ENCODE measurements at regions not wholly inside any gene's neighbourhood (a gene's known extent, or its start where the extent isn't known, plus 50 kb on each side); places are given as distances from the start of the nearest gene placed in this dataset.
"Not testable (repeated sequence)": the region's sequence is repeated elsewhere in the genome, so short reads cannot be mapped to it uniquely, and the experiment has no call there.

DNA sequence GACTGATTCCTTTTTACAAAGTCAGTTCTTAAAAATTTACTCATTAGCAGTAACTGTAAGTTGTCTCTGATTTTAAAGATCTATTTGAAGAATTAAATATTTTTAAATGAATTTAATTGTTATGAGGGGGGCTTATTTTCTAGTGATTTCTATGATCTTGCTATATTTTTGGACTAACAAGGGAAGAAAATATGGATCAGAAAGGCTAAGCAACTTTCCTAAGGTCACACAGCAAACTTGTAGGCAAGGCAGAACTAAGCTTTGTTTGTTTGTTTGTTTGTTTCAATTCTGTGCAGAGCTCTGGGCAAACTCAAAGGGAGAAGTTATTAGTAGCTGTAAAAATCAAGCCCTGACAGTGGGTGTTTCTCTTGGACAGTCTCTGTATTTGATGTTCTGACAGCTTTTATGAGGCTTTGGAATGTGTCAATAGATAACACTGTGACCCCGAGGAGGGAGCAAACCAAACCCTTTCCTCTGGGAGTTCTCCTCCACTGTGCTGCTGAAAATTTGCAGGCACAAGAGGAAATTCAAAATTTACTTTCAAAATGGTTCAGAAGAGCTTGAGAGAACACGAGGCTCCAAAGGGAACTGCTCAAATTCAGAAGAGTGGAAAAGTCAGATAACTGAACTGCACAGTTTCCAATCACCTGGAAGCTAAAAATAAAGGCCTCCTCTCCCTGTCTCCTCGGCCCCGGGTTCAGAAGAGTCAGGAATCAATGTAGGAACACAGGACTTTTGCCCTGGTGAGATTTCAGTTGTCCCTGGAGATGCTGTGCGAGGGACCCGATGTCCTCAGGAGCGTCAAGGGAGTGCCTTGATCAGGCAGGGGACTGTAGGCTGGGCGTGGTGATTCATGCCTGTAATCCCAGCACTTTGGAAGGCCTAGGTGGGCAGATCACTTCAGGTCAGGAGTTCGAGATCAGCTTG, 325.7 kb downstream of the GATA3 start:
- DNase-seq (ENCODE audit: low spot score) = peak; percentile 61

- DNase-seq (ENCODE audit: low spot score) = no peak
These were observed 326.5 kb downstream of the GATA3 start for GRCh38 chr10:8380833-8381496.

GRCh38 chr10:8386781-8387180, 332.3 kb downstream of the GATA3 start:
- no peak for DNase-seq (ENCODE audit: low spot score)

DNA sequence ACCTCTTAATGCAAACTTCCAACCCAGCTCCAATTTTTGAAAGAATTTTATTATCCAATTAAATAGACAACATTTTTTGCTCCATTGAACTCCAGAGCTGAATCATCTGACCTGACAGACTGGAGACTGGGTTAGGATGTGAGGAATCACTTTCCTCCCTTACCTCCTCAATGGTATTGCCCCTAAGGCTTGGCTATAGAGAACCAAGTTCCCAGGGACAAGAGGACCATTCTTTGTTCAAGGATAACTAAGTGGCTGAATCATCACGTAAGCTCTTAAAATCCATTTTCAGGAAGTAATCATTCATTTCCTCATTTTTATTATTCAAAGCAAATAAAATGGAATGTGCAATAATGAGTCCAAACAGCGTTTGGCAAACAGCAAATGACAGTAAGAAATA, 335.1 kb downstream of the GATA3 start:
- DNase-seq (ENCODE audit: low spot score) = peak; percentile 42

- DNase-seq (ENCODE audit: low spot score) = no peak
These were observed 337.7 kb downstream of the GATA3 start for GRCh38 chr10:8392216-8392615.

DNA sequence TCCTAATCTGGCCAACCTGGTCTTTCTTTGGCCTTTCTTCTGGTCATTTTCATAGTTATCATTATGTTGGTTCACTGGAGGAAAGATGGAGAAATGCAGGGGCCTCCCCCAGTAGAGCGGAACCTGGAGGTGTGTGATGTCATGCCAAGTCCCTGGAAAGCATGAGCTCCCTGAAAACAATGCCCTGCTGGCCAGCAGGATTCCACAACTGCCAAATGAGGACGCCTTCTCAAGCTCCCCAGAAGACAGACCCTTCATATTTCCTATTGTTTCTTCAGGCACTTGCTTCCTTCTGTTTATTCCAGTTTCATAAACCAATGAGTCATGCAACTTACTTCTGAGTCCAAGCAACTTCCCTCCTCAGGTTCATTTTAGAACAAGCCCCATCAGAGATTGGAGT, 339.0 kb downstream of the GATA3 start:
- no peak for DNase-seq (ENCODE audit: low spot score)

GRCh38 chr10:8396675-8397074, 342.2 kb downstream of the GATA3 start:
- DNase-seq (ENCODE audit: low spot score) = no peak

GRCh38 chr10:8398771-8399170, 344.3 kb downstream of the GATA3 start:
- DNase-seq (ENCODE audit: low spot score) = no peak

DNA sequence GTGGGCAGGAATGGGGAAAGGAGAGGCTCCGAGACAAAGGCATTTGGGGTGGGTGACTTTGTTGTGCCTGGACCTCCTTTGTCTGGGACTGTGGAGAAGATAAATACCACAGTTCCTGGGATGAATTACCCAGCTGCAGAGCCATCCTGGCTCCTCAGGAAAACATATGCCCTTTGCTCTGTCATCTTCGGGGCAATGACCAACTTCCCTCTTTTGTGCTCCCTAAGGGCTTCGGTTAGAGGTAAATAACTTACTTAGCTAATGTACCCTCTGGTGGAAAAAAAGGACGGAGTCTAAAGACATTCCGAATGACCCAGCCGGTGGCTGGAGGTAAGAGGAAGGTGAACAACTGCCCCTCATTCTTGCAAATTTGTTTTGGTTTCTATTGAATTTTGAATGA, 345.7 kb downstream of the GATA3 start:
- DNase-seq (ENCODE audit: low spot score) = no peak

- no peak for DNase-seq (ENCODE audit: low spot score)
These were observed 346.4 kb downstream of the GATA3 start for GRCh38 chr10:8400892-8401291.

DNA sequence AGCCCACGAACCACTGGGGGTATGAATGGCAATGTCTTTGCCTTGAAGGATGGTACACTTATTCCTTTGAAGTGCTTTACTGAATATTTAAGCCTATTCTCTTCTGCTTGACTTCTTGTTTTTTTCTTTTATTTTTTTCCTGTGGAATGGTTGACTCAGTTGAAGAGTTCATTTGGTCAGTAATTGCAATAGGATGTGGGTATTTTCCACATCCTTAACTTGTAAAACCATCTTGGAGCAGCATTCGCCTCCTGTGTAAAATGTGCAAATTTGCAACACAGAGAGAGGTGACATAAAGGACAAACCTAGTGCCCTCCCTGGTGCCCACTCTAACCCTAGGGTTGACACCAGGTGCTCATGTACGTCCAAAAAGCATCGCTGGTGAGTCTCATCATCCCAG, 347.0 kb downstream of the GATA3 start:
- no peak for DNase-seq (ENCODE audit: low spot score)

DNA sequence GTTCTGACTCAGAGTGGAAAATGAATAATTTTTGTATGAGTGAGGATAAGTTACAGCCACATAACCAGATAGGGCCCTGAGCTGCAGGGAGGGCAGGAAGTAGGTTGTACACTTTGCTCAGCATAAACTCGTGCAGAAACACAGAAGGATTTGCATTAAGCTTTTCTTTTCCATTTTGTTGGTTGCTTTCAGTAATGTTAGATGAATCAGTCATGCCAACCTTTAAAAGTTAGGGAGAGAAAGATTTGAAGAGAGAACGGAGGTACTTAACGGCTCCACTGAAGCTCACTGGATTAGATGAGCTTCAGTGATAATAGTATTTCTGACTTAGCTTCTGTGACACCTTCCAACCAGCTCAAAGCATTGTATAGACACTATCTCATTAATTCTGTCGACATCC, 348.1 kb downstream of the GATA3 start:
- no peak for DNase-seq (ENCODE audit: low spot score)

DNA sequence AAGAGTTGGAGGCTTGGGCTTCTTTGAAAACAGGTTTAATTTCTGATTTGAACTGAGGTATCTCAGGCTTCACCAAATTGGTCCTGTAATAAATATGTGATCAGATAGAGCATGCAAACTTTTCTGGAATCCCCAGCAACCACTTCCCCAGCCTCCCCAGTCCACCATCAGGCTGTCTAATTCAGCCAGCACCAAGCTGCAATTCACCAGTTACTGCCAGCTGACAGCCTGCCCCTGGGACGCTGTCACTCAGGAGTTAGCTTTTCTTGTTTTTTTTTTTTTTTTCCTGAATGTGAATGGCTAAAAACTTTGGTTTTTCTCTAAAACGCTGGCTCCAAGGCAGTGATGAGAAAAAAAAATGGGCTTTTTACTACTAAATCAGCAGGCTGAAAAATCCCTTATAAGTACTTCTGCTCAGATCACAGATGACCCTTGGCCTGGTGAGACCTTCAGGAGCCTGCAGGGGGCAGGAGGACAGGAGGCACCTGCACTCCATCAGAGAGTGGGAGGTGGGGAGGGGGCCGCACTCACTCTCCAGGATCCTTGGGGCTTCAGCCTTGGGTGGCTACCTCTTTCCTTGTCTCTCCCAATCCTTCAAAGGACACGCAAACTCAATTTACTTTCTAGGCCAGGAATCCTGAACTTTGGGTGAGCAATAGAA, 349.4 kb downstream of the GATA3 start:
- DNase-seq (ENCODE audit: low spot score) = no peak

DNA sequence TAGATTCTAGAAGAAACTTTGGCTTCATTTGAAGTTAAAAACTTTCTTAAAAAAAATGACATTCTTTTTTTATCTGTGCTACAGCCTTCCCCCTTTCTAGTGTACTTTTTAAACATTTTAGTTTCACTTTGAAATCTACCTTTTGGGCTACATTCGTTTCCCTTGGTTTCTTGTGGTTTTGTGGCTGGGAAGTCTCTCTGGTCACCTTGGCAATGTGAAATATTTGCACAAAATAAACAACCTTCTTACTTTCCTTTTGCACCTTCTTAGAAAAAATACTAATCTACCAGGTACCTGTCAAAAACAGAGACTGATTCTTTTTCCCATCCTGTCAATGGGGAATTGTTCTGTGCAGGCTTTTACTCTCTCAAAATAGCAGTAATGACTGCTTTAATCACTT, 350.2 kb downstream of the GATA3 start:
- DNase-seq (ENCODE audit: low spot score) = peak; percentile 18

GRCh38 chr10:8405596-8405995, 351.1 kb downstream of the GATA3 start:
- no peak for DNase-seq (ENCODE audit: low spot score)

DNA sequence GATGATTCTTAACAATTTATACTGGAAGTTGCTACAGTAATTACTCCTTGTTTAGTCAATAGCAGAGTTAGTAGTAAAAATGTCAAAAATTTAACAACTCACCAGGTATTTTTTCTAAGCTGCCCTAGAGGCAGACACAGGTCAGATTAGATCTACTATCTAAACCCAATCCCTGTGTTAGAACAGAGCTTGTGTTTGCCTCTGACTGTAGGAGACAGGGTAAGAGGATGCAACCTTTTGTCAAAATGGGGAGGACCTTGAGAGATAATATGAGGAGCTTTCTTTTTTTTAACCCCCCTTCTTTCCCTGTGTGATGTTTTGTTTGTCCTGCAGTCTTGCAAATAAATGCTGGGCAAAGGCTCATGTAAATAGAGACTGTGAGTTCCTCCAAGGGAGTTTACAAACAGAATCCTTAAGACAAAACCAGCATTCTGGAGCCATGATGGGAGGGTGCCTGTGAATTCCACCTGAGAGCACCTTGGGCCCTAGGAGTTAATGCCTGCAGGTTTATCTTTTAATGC, 353.1 kb downstream of the GATA3 start:
- no peak for DNase-seq (ENCODE audit: low spot score)

- no peak for DNase-seq (ENCODE audit: low spot score)
These were observed 356.0 kb downstream of the GATA3 start for GRCh38 chr10:8410506-8410905.

DNA sequence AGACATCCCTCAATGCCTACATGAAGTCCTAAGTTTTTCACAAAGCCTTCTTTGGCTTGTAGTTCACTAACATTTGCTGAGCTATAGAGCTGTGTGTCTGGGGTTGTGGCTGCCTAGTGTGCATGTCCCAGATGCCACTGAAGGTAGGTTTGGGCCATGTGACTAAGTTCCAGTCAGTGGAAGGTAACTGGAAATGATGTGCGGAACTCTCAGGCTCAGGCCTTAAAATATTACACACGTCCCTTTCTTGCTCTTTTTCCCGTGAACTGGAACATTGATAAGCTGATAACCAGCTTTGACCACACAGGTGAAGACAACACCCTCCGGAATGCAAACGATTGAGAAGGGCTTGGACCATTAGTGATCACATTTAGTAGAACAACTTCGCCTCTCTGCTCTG, 358.1 kb downstream of the GATA3 start:
- no peak for DNase-seq (ENCODE audit: low spot score)

GRCh38 chr10:8415029-8415428, 360.5 kb downstream of the GATA3 start:
- DNase-seq (ENCODE audit: low spot score) = not testable (repeated sequence)

GRCh38 chr10:8416192-8416701, 361.8 kb downstream of the GATA3 start:
- no peak for DNase-seq (ENCODE audit: low spot score)

DNA sequence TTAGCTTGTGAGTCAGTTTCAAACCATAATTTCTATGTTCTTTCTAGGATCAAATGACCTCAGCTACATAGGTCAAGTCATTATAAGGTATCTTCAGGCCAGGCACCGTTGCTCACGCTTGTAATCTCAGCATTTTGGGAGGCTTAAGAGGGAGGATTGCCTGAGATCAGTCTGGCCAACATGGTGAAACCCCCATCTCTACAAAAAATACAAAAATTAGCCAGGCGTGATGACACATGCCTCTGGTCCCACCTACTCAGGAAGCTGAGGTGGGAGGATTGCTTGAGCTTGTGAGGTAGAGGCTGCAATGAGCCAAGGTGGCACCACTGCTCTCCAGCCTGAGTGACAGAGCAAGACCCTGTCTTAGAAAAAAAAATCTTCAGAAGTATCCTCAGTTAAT, 362.3 kb downstream of the GATA3 start:
- no peak for DNase-seq (ENCODE audit: low spot score)

DNA sequence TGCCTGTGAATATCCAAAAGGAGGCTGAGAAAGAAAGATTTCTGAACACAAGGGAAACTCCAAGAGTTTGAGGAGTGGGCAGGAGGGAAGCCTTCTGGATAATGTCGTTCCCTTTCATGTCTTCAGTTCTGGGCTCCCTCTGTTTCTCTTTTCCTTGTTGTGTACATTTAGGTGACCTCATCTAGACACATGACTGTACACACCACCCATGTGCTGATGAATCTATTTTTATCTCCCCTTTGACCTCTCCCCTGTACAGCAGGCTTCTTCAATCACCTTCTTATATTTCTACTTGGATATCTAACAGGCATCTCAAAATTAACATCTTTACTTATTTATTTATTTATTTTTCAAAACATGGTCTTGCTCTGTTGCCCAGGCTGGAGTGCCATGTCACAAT, 363.1 kb downstream of the GATA3 start:
- DNase-seq (ENCODE audit: low spot score) = no peak

GRCh38 chr10:8418631-8419030, 364.1 kb downstream of the GATA3 start:
- DNase-seq (ENCODE audit: low spot score) = no peak
